HFFc6 (cell line): ENCODE measurements at regions not wholly inside any gene's neighbourhood (a gene's known extent, or its start where the extent isn't known, plus 50 kb on each side); places are given as distances from the start of the nearest gene placed in this dataset.

Experiments
- DNase-seq: peaks from one replicate; pipeline ENCODE4 v3.0.0-alpha.2; 2018
- H3K27ac Mint-ChIP-seq: 2 replicates; pipeline ENCODE4 v1.8.0; 2020; ENCODE audit warnings: mild to moderate bottlenecking, mixed read lengths
- H3K27me3 Mint-ChIP-seq: 2 replicates; pipeline ENCODE4 v1.8.0; 2021; ENCODE audit warnings: mild to moderate bottlenecking, moderate library complexity, mixed read lengths; ENCODE audit not compliant: insufficient read depth
- H3K36me3 Mint-ChIP-seq: 2 replicates; pipeline ENCODE4 v1.8.0; 2021; ENCODE audit warnings: low read depth, mixed read lengths
- H3K4me1 Mint-ChIP-seq: 2 replicates; pipeline ENCODE4 v1.8.0; 2020; ENCODE audit warnings: low read depth, mixed read lengths
- H3K4me3 Mint-ChIP-seq: 2 replicates; pipeline ENCODE4 v1.8.0; 2020; ENCODE audit warnings: mild to moderate bottlenecking, moderate library complexity, mixed read lengths
- H3K9me3 Mint-ChIP-seq: 2 replicates; pipeline ENCODE4 v1.8.0; 2020; ENCODE audit warnings: mild to moderate bottlenecking, mixed read lengths
- TF ChIP-seq, protein P1 (sequence below): fragments of 200-600 bp; sonication (generic); IDR thresholded peaks from 2 replicates; pipeline ENCODE4 v1.5.0; 2021; ENCODE audit warnings: antibody characterized with exemption, mild to moderate bottlenecking

DNA sequence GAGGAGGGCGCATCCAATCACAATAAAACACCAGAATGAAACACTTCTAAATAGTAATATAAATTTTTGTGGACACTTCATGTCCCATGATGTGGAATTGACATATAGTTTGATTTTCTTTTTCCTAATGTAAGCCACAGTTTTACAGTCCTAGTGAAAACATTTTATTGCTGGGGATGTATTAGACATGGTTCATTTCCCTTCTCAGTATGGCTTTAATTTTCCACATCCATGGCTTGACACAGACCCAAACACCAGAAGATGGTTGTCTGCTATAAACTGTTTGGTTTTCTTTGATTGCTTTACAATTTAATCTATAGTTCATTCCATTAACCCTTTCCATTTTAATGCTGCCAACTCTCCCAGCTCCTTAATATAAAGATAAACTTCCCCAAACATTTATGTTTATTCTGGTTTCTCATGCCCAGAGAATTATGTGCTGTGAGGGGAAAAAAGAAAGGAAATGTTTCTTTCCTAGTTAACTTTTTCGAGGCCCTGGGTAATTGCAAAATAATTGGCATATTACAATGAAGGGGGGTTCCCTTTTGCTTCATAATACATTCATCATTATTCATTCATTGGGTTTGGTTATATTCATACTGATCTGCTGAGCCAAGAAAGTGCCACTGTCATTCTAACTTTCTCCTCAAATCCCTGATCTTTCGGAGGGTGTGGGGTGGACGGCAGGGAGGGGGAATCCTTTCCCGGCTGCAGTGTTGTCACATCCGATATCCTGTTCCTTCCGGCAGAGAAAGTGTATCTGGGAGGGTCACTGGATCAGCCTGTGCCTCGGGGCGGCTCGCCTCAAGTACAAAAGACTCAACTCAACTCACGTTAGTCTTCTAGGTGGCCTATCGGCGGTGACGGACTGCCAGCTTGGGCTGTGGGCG lies 127.6 kb upstream of the TFAP2D start:
- Mint-ChIP-seq H3K9me3 (peaks cover 7% of the 10 kb centered on the region), H3K27ac (no peak overlapping the region), H3K4me1 (no peaks in the 10 kb centered on the region), H3K4me3 (no peak overlapping the region), H3K27me3 (no peaks in the 10 kb centered on the region), H3K36me3 (no peaks in the 10 kb centered on the region)
- DNase-seq, result no peak
- TF ChIP-seq, protein P1, sequence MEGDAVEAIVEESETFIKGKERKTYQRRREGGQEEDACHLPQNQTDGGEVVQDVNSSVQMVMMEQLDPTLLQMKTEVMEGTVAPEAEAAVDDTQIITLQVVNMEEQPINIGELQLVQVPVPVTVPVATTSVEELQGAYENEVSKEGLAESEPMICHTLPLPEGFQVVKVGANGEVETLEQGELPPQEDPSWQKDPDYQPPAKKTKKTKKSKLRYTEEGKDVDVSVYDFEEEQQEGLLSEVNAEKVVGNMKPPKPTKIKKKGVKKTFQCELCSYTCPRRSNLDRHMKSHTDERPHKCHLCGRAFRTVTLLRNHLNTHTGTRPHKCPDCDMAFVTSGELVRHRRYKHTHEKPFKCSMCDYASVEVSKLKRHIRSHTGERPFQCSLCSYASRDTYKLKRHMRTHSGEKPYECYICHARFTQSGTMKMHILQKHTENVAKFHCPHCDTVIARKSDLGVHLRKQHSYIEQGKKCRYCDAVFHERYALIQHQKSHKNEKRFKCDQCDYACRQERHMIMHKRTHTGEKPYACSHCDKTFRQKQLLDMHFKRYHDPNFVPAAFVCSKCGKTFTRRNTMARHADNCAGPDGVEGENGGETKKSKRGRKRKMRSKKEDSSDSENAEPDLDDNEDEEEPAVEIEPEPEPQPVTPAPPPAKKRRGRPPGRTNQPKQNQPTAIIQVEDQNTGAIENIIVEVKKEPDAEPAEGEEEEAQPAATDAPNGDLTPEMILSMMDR, result no peak

DNA sequence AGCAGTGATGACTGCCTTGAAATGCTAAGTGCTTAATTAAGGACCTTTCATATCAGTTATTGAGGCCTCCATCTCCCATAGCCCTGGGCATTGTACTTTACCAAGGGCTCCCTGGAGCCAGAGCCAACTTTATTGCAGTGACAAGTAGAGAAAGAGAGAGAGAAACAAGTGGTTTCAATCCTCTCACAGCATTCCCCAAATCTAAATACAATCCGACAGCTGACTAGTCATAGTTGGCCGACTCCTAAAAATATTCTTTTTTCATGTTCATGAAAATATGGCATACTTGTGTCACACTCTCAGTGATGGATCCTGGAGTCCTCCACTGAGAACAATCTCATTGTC lies 127.0 kb upstream of the TFAP2D start:
- Mint-ChIP-seq H3K4me3 (no peak overlapping the region), H3K4me1 (no peaks in the 10 kb centered on the region), H3K9me3 (peaks cover 7% of the 10 kb centered on the region), H3K27ac (no peak overlapping the region), H3K36me3 (no peaks in the 10 kb centered on the region), H3K27me3 (no peaks in the 10 kb centered on the region)
- no peak for DNase-seq
- TF ChIP-seq, protein P1, result no peak

DNA sequence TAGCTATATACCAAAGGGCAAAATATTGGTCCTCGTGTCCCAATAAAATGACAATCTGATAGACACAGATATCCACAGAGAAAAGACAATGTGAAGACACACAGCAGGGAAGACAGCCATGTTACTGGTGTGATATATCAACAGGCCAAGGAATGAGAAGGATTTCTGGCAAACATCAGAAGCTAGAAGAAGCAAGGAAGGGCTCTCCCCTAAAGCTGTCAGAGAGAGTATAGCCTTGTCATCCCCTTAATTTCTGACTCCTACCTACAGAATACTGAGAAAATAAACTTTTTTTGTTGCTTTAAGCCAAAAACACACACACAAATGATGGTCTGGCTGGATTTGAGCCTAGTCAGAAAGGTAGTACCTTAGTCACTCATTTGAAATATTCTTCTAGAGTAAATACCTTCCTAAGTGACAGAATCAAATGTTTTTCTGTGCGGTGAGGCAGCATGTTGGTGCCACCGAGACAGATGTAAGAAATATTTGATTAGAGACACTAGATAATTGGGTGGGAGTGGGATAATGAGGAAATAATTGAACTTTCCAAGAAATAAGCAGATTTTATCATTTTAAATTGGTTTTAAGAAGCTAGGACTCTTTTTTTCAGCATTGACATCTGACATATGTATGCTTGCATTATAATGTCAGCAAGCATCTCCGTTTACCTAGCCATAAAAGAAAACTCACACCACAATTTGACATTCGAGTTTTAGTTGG lies 123.4 kb upstream of the TFAP2D start:
- Mint-ChIP-seq H3K36me3 (no peaks in the 10 kb centered on the region), H3K4me3 (no peak overlapping the region), H3K27ac (no peak overlapping the region), H3K27me3 (peaks cover 2% of the 10 kb centered on the region; the same call in 1 of the 2 replicates), H3K4me1 (no peaks in the 10 kb centered on the region), H3K9me3 (peaks cover 7% of the 10 kb centered on the region)
- no peak for DNase-seq
- TF ChIP-seq, protein P1, result no peak

DNA sequence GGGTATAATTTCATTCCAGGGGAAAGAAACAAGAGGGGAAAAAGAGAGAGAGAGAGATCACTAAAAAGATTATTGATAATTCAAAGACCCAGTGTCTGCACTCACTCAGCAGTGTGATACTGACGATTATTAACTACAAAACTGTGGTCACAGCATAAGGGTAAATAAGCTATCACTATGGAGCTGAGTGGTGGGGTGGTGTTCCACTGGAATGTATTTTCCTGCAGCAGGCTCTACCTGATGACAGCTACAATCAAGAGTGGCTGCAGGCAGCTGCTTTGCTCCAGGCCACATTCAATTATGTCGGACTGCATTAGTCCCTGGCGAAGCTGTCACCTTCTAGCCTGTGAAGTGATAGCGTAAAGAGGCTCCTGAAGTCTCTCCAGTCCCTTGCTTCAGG lies 122.2 kb upstream of the TFAP2D start:
- H3K27ac Mint-ChIP-seq, result no peak overlapping the region
- no peak for DNase-seq
- TF ChIP-seq, protein P1, result no peak
- peaks cover 2% of the 10 kb centered on the region; the same call in 1 of the 2 replicates for H3K27me3 Mint-ChIP-seq
- no peak overlapping the region for H3K4me3 Mint-ChIP-seq
- H3K36me3 Mint-ChIP-seq, result no peaks in the 10 kb centered on the region
- peaks cover 7% of the 10 kb centered on the region for H3K9me3 Mint-ChIP-seq
- H3K4me1 Mint-ChIP-seq, result no peaks in the 10 kb centered on the region

DNA sequence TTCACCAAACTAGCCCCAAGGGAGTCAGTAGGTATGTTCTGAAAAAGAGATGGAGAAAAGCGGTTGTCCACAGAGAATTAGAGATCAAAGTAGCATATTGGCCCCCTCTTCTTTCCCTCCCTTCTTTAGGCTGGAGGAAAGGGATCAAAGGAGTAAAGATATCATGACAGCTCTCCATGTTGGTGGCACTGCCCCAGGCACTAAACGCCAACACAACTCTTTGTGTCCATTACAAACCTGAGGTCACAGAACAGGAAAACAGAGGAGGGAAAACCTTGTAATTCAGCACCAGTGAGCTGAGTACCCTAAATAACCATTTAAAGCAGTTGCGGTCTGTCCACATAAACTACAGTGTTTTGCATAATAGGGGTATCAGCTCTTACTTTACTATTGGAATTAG lies 113.0 kb upstream of the TFAP2D start:
- Mint-ChIP-seq H3K27me3 (no peaks in the 10 kb centered on the region), H3K9me3 (peaks cover 10% of the 10 kb centered on the region), H3K4me1 (no peaks in the 10 kb centered on the region), H3K27ac (no peak overlapping the region), H3K36me3 (no peaks in the 10 kb centered on the region), H3K4me3 (no peak overlapping the region)
- TF ChIP-seq, protein P1, result no peak
- no peak for DNase-seq
